ENCODE measurements at regions not wholly inside any gene's neighbourhood (a gene's known extent, or its start where the extent isn't known, plus 50 kb on each side); places are given as distances from the start of the nearest gene placed in this dataset.

- no peak overlapping the region for H3K27ac ChIP-seq (ENCODE audit: low read length)
- in situ Hi-C loops (cut with HindIII; ENCODE audit: low pct_unique_long_range_greater_than_20kb, low sequenced_read_pairs) (no loop called here), intact Hi-C loops (cut with micrococcal nuclease; ENCODE audit: unreplicated experiment) (no loop called here)
- no peaks in the 10 kb centered on the region for H3K4me1 ChIP-seq (ENCODE audit: control insufficient read depth, insufficient read depth, low read length)
- no peak for TF ChIP-seq CTCF (IDR thresholded peaks at IDR 0.05)
- no peaks in the 10 kb centered on the region for H3K9me3 ChIP-seq (ENCODE audit: control insufficient read depth, insufficient read depth, low read depth, low read length)
- BruUV-seq (replicated peaks) = no TSS peak
- H3K27me3 ChIP-seq (ENCODE audit: control insufficient read depth, insufficient read depth, low read length) = peaks cover 5% of the 10 kb centered on the region; the same call in 1 of the 2 replicates
- CTCF ChIA-PET = no interaction called here
- ATAC-seq (no peak), DNase-seq (ENCODE audit: low read depth, low spot score) (no peak)
- no peaks in the 10 kb centered on the region for H3K36me3 ChIP-seq (ENCODE audit: control insufficient read depth, insufficient read depth, low read length)
- H3K4me3 ChIP-seq (ENCODE audit: low read depth in 2 of 2, low read length in 2 of 2) = no peak overlapping the region
- POLR2A ChIA-PET = no interaction called here
These were observed 111.8 kb upstream of the GRIK3 start for GRCh38 chr1:37146071-37146470.

GRCh38 chr1:37147392-37147831, 113.1 kb upstream of the GRIK3 start:
- in situ Hi-C loops (cut with HindIII; ENCODE audit: low pct_unique_long_range_greater_than_20kb, low sequenced_read_pairs) (no loop called here), intact Hi-C loops (cut with micrococcal nuclease; ENCODE audit: unreplicated experiment) (no loop called here)
- DNase-seq (ENCODE audit: low read depth, low spot score) (no peak), ATAC-seq (no peak)
- H3K4me3 ChIP-seq (ENCODE audit: low read depth in 2 of 2, low read length in 2 of 2) = no peak overlapping the region
- no peaks in the 10 kb centered on the region for H3K9me3 ChIP-seq (ENCODE audit: control insufficient read depth, insufficient read depth, low read depth, low read length)
- no peaks in the 10 kb centered on the region for H3K4me1 ChIP-seq (ENCODE audit: control insufficient read depth, insufficient read depth, low read length)
- H3K27me3 ChIP-seq (ENCODE audit: control insufficient read depth, insufficient read depth, low read length) = peaks cover 3% of the 10 kb centered on the region; the same call in 1 of the 2 replicates
- no TSS peak for BruUV-seq (replicated peaks)
- TF ChIP-seq TCF7L2 (IDR thresholded peaks at IDR 0.05; ENCODE audit: low read depth, low read length) (no peak), POLR2AphosphoS5 (IDR thresholded peaks at IDR 0.05; ENCODE audit: low read depth, low read length) (no peak), REST (IDR thresholded peaks at IDR 0.05; ENCODE audit: insufficient read depth in 1 of 2, low read depth in 2 of 2, low read length in 1 of 2) (no peak), SIN3A (IDR thresholded peaks at IDR 0.05; ENCODE audit: borderline replicate concordance, insufficient read depth, low read depth, low read length) (no peak)
- ChIA-PET CTCF (no interaction called here), POLR2A (no interaction called here)
- no peak overlapping the region for H3K27ac ChIP-seq (ENCODE audit: low read length)
- H3K36me3 ChIP-seq (ENCODE audit: control insufficient read depth, insufficient read depth, low read length) = no peaks in the 10 kb centered on the region

- Histone ChIP-seq H3K9me3 (ENCODE audit: control insufficient read depth, insufficient read depth, low read depth, low read length) (no peaks in the 10 kb centered on the region), H3K4me1 (ENCODE audit: control insufficient read depth, insufficient read depth, low read length) (no peaks in the 10 kb centered on the region), H3K27me3 (ENCODE audit: control insufficient read depth, insufficient read depth, low read length) (peaks cover 2% of the 10 kb centered on the region; the same call in 1 of the 2 replicates), H3K4me3 (ENCODE audit: low read depth in 2 of 2, low read length in 2 of 2) (no peak overlapping the region), H3K36me3 (ENCODE audit: control insufficient read depth, insufficient read depth, low read length) (no peaks in the 10 kb centered on the region), H3K27ac (ENCODE audit: low read length) (no peak overlapping the region)
- ATAC-seq = no peak
- in situ Hi-C loops (cut with HindIII; ENCODE audit: low pct_unique_long_range_greater_than_20kb, low sequenced_read_pairs) = no loop called here
- BruUV-seq (replicated peaks) = no TSS peak
- TF ChIP-seq SIN3A (IDR thresholded peaks at IDR 0.05; ENCODE audit: borderline replicate concordance, insufficient read depth, low read depth, low read length) (no peak), REST (IDR thresholded peaks at IDR 0.05; ENCODE audit: insufficient read depth in 1 of 2, low read depth in 2 of 2, low read length in 1 of 2) (no peak), POLR2AphosphoS5 (IDR thresholded peaks at IDR 0.05; ENCODE audit: low read depth, low read length) (no peak), CTCF (IDR thresholded peaks at IDR 0.05) (no peak), TCF7L2 (IDR thresholded peaks at IDR 0.05; ENCODE audit: low read depth, low read length) (no peak)
- CTCF ChIA-PET = no interaction called here
- no peak for DNase-seq (ENCODE audit: low read depth, low spot score)
- POLR2A ChIA-PET = no interaction called here
- intact Hi-C loops (cut with micrococcal nuclease; ENCODE audit: unreplicated experiment) = no loop called here
These were observed 113.6 kb upstream of the GRIK3 start for GRCh38 chr1:37147906-37148305.
